ENCODE measurements at regions not wholly inside any gene's neighbourhood (a gene's known extent, or its start where the extent isn't known, plus 50 kb on each side); places are given as distances from the start of the nearest gene placed in this dataset.

- DNase-seq (ENCODE audit: low spot score), result no peak
Measured at GRCh38 chr21:43332861-43333297, 94.1 kb downstream of the SIK1 start.

GRCh38 chr21:43331962-43332828 is 94.7 kb downstream of the SIK1 start:
- DNase-seq (ENCODE audit: low spot score), result peak; percentile 36

DNA sequence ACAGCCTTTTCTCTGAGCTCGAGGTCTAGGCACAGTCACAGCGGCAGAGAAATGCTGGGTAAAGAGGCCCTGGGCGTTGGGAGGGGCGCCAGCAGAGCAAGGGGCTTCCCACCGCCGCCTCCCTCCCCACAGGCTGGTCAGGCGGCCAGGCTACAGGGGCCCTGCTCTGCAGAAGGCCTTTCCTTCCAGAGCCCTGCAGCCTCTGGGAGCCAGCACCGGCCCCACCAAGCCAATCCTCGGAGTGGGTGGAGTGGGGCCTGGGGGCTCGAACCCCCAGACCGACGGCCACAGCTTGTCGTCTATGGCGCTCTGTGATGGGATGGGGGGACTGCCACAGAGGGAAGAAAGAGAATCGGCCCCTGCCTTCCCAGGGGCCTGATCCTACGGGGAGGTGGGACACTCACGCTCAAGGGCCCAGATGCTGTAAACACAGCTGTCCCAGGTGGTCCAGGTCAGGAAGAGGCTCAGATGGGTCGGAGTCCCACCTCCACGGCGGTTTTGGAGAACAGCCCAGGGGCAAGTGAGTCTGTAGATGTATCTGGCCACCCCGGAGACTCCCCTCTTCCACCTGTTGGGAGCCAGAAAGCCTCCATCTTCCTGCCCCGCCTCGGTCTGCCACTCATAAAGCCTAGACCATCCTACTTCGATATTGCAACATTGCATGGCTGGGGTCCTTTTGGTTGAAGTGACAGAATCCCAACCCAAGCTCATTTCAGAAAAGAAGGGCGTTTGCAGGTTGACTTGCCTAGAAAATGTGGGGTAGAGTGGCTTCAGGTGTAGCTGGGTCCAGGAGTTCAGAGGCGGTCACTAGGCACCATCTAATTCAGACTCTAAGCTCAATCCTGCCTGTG is 95.6 kb downstream of the SIK1 start:
- no peak for DNase-seq (ENCODE audit: low spot score)

DNA sequence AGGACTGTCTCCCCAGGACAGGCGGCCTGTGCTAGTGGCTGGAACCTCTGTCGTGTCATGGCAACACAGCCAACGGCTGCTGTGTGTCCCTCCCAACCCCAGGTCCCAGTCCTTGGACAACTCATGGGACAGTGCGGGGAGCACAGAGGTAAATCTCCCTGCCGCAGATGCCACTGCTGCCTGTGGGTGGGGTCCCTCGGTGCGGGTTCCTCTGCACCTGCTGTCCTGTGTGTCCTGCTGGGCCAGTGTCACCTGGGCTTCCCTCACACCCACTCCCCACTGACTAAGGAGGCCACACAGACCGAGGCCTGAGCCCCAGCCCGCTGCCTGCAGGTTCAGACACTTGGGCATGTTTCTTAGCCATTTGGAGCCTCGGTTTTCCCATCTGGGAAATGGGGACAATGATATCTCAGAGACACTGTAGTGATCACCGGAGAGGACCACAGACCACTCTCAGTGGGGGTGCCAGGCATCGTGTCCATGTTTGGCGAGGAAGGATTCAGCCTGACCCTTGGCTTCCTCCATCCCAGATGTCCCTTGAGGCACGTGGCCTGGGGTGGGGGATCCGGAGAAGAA is 96.5 kb downstream of the SIK1 start:
- no peak for DNase-seq (ENCODE audit: low spot score)

DNA sequence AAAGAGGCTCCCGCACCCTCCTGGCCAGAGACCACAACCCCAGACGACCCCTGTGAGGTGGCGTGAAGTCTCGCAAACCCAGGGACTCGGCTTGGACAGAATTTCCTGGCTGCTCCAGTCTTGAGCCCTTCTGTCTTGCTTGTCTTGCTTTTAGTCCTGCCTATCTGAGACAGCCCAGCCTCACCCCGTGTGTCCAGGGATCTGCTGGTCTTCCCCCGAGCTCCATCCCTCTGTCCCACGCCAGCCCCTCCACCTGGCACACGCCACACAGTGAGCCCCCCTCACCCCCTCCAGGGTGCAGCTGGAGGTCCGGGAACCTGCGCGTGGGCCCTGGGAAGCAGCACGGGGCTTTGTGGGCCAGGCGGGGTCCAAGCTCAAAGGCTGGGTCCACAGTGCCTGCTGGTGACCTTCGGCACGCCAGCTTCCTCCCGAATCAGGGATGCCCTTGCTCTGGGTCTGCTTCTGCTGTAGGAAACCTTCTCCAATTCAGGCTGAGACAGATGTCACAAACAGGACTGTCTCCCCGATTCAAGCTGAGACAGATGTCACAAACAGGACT is 97.1 kb downstream of the SIK1 start:
- no peak for DNase-seq (ENCODE audit: low spot score)

DNA sequence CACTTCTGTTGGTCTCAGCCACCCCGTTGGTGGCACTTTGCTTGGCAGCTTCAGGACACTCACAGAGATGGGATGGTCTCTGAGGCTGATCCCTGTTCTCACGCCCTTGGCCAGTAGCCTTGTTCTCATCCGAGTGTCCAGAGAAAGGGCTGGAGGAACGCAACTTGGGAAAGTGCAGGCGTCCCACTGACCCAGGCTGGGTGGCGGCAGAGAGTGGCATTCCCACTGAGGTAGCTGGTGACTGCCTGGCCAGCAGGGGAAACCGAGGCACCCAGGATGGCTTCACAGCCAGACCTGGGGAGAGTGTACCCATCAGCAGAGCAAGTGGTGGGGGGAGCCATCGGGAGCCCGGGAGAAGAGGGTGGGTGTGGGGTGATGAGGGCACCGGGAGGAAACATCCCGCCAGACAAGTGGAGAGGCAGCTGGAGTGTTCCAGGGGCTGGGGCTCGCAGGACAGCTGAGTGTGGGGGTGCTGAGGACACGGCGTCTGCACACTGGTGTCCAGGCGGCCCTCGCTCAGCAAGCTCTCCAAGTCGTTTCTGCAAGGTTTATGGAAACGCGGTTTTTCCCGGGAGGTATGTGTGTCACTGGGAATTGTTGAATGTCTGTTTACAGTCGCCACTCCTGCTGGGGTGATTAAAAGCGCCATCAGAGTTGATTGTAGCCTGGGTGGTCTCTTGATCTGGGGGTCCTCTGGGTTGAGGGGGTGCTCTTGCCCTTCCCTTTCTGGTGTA is 97.8 kb downstream of the SIK1 start:
- DNase-seq (ENCODE audit: low spot score), result no peak

DNA sequence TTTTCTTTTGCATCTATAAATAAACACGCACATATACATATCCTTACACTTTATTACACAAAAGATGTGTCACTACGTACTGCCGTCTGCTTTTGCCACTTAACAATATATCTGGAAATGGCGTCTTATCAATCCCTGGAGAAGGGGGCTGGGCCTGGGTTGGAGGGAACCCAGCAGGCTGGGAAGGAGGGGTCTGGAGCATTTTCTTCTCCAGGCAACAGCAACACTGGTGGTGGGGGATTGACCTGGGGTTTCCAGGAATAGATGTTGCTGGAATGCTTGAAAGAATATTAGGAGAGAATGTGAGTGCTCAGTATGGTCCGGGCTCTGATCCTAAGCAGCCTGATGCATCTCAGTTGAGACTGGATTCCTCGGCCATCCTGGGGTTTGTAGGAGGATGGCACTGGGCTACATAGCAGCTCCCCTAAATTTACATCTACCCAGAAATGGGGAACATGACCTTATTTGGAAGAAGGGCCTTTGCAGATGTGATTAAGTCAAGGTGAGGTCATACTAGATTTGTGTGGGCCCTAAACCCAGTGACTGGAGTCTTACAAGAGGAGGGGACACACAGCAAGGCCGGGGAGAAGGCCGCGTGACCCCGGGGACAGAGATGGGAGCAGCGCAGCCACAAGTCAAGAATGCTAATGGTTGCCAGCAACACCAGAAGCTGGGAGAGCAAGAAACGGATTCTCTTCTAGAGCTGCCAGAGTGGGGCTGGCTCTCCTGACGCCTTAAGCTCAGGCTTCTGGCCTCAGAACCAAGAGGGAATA is 98.6 kb downstream of the SIK1 start:
- DNase-seq (ENCODE audit: low spot score), result no peak

DNA sequence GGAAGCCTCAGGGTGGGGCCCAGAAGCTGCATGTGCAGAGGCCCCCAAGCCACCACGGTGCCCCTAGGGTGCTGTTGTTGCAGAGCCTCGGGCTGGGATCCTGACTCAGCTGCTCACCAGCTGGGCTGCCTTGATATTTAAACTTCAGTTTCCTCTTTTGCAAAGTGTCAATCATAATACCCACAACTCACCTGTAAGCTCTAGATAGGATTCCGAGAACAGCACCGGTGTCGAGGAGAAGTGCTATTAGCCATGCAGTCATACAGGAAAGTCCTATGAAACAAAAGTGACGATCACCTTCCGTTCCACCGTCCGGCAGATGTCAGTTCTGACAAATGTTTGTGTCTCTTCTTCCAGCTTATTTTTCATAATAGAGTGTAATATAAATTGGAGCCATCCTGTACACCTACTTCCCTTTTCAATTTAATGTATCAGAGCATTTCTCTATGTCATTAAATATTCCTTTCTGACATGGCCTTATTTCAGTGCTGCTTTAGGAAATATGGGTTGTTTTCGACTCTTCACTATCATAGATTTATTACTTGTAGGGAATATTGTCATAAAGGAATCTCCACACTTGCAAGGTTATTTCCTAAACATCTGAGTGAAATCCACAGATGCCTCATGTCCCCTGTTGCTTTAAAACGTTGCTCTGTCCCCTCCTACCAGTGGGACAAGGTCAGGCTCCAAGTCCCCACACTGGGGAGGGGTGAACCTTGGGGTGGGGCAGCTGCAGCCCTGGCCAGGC is 100.8 kb downstream of the SIK1 start:
- no peak for DNase-seq (ENCODE audit: low spot score)

GRCh38 chr21:43325036-43325435 is 101.9 kb downstream of the SIK1 start:
- DNase-seq (ENCODE audit: low spot score), result no peak

GRCh38 chr21:43324596-43324995 is 102.3 kb downstream of the SIK1 start:
- no peak for DNase-seq (ENCODE audit: low spot score)

DNA sequence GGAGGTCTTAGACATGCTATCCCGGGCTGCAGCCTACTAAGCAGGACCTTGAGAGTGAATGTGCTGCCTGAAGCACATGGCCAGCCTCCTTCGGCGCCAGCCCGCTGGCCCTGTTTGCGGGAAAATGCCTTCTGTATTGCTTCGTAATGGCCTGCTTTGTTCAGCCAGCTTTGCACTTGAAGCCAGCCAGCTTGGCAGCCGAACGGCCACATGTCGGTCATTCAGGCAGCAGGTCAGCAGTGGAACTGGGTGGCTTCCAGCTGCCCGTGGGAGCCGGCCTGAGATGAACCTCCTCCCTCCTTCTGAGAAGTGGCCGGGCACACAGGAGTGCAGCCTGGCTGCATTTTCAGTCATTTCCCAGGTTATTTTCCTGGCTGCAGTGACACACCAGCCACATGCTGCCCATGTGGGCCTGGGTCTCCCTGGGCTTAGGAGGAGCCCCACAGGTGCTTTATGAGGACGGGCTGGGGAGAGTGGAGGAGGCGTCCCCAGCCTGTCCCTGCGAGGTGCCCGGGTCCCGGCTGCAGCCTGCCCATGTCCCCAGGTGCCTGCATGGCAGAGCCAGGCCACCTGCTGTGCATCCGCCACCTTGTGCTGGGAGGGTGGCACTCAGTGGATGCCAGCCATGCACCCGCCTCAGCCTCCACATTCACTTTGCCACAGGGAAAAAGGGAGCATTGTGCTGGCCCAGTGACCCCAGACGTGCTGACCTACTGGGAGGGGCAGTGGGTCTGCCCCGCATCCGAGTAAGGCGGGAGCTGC is 103.5 kb downstream of the SIK1 start:
- DNase-seq (ENCODE audit: low spot score), result peak; percentile 87

DNA sequence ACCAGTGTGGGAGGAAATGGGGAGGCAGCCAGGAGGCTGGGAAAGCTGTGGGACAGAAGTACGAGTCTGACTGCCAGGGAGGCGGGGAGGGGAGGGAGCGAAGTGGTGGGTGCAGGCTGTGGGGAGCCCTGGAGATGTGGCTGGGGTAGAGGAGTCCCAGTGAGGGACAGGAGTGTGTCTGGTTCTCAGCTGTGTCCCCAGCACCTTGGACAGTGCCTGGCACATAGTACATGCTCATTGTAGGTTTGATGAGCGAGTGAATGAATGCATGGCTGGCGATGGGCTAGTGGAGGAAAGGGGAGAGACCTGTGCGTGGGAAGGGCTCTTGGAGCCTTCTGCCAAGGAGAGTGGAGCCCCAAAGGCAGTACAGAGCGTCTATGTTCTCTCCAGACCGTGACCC is 104.1 kb downstream of the SIK1 start:
- DNase-seq (ENCODE audit: low spot score), result no peak

DNA sequence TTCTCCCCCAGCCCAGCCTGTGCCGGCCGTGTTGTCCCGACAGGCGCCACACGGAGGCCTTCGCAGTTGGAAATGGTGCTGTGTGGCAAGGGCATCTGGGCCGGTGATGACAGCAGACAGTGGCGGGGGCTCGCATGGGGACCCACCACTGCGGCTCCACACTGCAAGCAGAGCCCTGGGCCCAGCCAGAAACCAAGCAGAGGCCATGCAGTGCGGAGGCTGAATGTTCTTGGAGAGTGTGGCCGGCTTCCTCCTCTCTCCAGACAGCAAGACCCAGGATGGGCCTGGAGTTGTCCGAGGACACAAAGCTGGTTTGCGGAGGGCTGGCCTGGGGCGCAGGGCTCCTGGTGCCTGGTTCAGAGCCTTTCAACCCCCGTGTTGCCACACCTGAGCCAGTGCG is 104.6 kb downstream of the SIK1 start:
- no peak for DNase-seq (ENCODE audit: low spot score)

DNA sequence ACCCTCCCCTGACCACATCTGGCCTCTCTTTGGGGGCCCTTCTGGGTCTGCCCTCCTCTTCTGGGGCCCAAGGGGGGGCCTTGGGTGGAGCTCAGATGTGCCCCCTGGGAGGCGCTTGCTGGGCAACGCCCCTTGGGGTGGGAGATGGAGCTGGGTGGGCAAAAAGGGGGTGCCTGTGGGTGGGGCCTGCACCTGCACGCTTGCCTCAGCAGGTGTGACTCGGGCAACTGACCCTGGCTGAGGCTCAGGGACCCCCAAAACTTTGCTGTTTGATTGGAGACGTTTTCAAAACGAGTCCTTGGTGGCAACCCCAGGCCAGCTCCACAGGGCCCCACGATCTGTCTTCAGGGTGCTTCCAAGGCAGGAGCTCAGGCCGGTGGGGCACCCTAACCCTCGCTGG is 105.3 kb downstream of the SIK1 start:
- no peak for DNase-seq (ENCODE audit: low spot score)

GRCh38 chr21:43321111-43321510 is 105.8 kb downstream of the SIK1 start:
- DNase-seq (ENCODE audit: low spot score), result no peak

DNA sequence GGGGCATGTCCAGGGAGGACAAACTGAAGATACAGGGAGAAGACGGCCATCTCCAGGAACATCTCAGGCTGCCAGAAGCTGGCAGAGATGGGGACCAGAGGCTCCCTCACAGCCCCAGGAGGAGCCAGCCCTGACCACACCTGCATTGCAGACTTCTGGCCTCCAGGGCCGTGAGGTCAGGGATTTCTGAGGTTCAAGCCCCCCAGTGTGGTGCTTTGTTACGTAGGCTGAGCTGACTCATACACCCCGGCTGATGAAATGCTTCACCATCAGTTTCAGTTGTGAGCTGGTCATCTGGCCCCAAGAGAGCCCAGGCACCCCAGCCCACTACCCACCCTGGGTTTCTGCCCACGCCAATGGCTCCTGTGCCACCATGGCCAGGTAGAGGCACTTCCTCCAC is 106.4 kb downstream of the SIK1 start:
- no peak for DNase-seq (ENCODE audit: low spot score)

DNA sequence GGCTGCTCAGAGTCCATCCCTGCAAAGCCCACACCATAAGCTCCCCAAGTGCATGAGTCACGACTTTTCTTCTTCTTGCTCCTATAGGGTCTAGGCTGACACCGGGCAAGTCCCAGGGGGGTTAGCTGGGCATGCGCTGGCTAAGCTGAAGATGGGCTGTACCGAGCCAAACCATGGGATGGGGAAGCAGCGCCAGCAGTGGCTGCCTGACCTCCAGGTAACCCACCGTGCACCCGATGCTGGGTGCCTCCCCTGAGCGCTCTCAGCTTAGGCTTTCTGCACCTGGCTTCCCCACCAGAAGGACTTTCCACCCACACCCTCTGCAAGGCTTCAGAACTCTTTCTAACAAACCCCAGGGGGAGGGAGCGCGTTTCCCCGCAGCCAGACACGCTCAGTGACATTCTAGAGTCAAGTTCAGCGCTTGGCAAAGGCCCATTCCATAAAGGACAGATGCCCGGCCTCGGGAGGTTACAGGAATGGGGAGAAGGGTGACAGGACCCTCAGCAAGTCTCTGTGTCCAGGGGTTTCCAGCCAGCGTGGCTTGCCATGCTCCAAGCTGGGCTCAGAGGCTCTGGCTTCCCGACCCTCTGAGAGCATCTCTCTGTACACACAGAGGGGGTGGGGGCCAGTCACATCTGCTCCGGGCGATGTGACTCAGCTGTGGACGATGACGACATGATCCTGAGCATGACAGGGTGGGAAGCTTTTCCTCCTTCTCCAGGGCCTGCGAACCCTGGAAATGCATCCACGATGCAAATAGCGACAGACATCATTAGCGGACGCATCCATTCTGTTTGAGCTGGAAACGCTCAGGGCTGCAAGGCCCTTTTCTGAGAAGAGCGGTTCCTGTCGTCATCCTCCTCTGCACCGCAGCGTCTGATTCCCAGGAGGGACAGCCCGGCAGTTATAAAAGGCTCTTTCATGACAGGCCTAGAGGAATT is 107.8 kb downstream of the SIK1 start:
- DNase-seq (ENCODE audit: low spot score), result no peak

DNA sequence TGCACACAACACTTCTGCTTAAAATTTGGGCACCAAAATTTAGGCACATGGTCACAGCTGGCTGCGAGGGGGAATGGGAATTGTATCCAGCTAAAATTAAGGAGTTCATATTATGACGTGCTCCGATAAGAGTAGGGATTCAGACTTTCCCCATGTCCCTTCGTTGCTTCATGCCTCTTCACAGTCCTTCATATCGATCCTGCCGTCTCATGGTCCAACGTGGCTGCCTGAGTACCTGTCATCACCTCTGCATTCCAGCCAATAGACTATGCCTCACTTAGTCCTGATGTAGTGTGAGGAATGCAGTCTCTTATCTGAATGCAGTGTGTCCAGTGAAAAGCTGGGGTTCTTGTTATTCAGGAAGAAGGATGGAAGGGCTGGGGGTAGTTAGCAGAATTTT is 108.6 kb downstream of the SIK1 start:
- DNase-seq (ENCODE audit: low spot score), result no peak

Measured in cerebellar cortex (tissue), 1 donor.